ENCODE measurements at regions not wholly inside any gene's neighbourhood (a gene's known extent, or its start where the extent isn't known, plus 50 kb on each side); places are given as distances from the start of the nearest gene placed in this dataset.

DNA sequence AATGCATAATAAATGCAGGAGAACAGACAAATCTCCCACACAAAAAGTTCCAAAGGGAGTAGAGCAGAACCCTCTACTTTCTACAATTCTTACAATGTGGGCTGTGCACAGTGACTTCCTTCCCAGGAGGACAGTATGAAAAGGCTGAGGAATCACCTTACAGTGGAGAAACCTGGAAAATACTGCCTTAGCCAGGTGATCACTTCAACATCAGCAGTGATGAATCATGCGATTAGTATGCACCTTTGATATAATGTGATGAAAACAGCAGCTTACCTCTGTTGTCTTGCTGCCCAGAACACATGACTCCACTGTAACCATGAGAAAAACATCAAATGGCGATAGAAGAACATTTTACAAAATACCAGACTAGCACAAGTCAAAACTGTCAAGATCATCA, 329.7 kb upstream of the POM121L12 start:
- TF ChIP-seq POLR2A (IDR thresholded peaks at IDR 0.05), result no peak
- TF ChIP-seq, protein P1, sequence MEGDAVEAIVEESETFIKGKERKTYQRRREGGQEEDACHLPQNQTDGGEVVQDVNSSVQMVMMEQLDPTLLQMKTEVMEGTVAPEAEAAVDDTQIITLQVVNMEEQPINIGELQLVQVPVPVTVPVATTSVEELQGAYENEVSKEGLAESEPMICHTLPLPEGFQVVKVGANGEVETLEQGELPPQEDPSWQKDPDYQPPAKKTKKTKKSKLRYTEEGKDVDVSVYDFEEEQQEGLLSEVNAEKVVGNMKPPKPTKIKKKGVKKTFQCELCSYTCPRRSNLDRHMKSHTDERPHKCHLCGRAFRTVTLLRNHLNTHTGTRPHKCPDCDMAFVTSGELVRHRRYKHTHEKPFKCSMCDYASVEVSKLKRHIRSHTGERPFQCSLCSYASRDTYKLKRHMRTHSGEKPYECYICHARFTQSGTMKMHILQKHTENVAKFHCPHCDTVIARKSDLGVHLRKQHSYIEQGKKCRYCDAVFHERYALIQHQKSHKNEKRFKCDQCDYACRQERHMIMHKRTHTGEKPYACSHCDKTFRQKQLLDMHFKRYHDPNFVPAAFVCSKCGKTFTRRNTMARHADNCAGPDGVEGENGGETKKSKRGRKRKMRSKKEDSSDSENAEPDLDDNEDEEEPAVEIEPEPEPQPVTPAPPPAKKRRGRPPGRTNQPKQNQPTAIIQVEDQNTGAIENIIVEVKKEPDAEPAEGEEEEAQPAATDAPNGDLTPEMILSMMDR (IDR thresholded peaks at IDR 0.05), result no peak

Data from sigmoid colon (tissue), 3 donors.